ENCODE measurements at regions not wholly inside any gene's neighbourhood (a gene's known extent, or its start where the extent isn't known, plus 50 kb on each side); places are given as distances from the start of the nearest gene placed in this dataset.
"Not testable (repeated sequence)": the region's sequence is repeated elsewhere in the genome, so short reads cannot be mapped to it uniquely, and the experiment has no call there.

DNA sequence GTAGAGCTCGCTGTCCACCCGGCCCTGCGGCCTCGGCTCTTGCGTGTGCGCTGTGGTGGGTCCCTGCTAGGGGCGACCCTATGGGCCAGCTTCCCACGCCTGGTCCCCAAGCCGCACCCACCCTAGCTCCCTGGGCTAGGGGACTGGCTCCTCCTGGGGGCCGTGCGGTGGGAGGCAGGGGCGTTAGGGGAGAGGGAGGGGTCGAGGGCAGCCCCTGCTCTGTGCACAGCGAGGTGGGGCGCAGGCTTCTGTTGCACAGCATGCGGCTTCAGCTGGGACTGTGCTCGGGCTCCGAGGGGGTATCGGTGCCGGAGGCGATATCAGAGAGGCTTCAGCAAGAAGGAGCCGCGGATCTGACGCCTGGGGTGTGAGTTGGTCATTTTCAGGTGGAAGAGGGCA, 86.1 kb downstream of the ALG10 start:
- H3K4me1 ChIP-seq: no peaks in the 10 kb centered on the region
- intact Hi-C loops (cut with DNase I): no loop called here
- H3K9ac ChIP-seq (ENCODE audit: low read depth in 2 of 2, low read length in 2 of 2): no peak overlapping the region
- H3K4me3 ChIP-seq: no peak overlapping the region
- no peaks in the 10 kb centered on the region for H3K9me3 ChIP-seq
- H3K27ac ChIP-seq: no peak overlapping the region
- no peaks in the 10 kb centered on the region for H3K27me3 ChIP-seq
- no peaks in the 10 kb centered on the region for H3K36me3 ChIP-seq
- DNase-seq: no peak
- TF ChIP-seq, protein P1, sequence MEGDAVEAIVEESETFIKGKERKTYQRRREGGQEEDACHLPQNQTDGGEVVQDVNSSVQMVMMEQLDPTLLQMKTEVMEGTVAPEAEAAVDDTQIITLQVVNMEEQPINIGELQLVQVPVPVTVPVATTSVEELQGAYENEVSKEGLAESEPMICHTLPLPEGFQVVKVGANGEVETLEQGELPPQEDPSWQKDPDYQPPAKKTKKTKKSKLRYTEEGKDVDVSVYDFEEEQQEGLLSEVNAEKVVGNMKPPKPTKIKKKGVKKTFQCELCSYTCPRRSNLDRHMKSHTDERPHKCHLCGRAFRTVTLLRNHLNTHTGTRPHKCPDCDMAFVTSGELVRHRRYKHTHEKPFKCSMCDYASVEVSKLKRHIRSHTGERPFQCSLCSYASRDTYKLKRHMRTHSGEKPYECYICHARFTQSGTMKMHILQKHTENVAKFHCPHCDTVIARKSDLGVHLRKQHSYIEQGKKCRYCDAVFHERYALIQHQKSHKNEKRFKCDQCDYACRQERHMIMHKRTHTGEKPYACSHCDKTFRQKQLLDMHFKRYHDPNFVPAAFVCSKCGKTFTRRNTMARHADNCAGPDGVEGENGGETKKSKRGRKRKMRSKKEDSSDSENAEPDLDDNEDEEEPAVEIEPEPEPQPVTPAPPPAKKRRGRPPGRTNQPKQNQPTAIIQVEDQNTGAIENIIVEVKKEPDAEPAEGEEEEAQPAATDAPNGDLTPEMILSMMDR (IDR thresholded peaks at IDR 0.05): no peak

GRCh38 chr12:34108967-34109366, 86.7 kb downstream of the ALG10 start:
- Histone ChIP-seq H3K9me3 (no peaks in the 10 kb centered on the region), H3K27ac (no peak overlapping the region), H3K27me3 (no peaks in the 10 kb centered on the region), H3K36me3 (no peaks in the 10 kb centered on the region), H3K4me3 (no peak overlapping the region), H3K9ac (ENCODE audit: low read depth in 2 of 2, low read length in 2 of 2) (no peak overlapping the region), H3K4me1 (no peaks in the 10 kb centered on the region)
- TF ChIP-seq, protein P1 (IDR thresholded peaks at IDR 0.05): no peak
- no peak for DNase-seq
- intact Hi-C loops (cut with DNase I): no loop called here

DNA sequence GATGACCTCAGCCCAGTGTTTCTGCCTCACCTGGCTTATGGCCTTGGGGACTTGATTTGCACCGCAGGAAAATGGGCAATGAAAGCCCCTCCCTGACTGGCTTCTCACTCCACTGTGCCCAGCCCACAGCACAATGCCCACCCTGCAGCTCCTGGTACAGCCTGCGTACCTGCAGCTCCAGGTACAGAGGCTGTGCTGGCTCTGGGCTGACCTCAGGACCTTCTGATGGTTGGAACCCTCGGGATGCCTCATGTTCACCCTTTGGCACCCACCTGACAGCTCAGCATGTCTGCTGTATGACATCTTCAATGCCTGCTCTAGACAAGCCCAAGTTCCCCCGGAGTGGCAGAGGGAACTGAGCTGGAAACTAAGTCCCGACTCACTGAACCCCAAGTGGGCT, 87.1 kb downstream of the ALG10 start:
- no peak overlapping the region for H3K9ac ChIP-seq (ENCODE audit: low read depth in 2 of 2, low read length in 2 of 2)
- DNase-seq: no peak

GRCh38 chr12:34109909-34110531, 87.7 kb downstream of the ALG10 start:
- H3K4me1 ChIP-seq; H3K36me3 ChIP-seq; H3K9me3 ChIP-seq; H3K9ac ChIP-seq (ENCODE audit: low read depth in 2 of 2, low read length in 2 of 2); H3K27ac ChIP-seq; intact Hi-C loops (cut with DNase I); H3K4me3 ChIP-seq; H3K27me3 ChIP-seq; DNase-seq: not testable (repeated sequence)

More for the DNA sequence above, 87.1 kb downstream of the ALG10 start:
- TF ChIP-seq, protein P1 (IDR thresholded peaks at IDR 0.05): no peak
- H3K36me3 ChIP-seq: no peaks in the 10 kb centered on the region
- intact Hi-C loops (cut with DNase I): no loop called here
- H3K27ac ChIP-seq: no peak overlapping the region
- no peak overlapping the region for H3K4me3 ChIP-seq
- no peaks in the 10 kb centered on the region for H3K4me1 ChIP-seq
- H3K9me3 ChIP-seq: no peaks in the 10 kb centered on the region
- no peaks in the 10 kb centered on the region for H3K27me3 ChIP-seq

DNA sequence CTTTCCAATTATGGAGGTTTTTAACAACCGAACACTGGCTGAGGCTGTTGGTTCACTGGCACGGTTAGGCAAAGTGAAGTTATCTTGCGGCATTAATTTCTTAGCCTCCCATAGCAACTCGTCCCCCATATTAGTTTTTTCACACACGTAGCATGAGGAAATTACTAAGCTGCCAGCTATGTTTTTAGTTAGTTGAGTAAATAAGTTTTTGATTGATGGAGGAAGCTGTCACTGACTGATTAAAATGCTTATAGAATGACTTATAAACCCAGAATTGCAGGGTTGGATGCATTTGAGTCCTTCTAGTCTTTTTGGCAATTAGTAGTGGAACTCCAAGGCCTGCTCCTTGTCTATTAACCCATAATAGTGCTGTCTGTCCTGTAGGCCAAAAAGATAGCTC, 97.1 kb downstream of the ALG10 start:
- Histone ChIP-seq H3K4me1 (no peaks in the 10 kb centered on the region), H3K9ac (ENCODE audit: low read depth in 2 of 2, low read length in 2 of 2) (no peak overlapping the region), H3K27me3 (no peaks in the 10 kb centered on the region), H3K9me3 (no peaks in the 10 kb centered on the region), H3K4me3 (no peak overlapping the region), H3K27ac (no peak overlapping the region), H3K36me3 (no peaks in the 10 kb centered on the region)
- intact Hi-C loops (cut with DNase I): no loop called here
- TF ChIP-seq, protein P1 (IDR thresholded peaks at IDR 0.05): no peak
- no peak for DNase-seq

DNA sequence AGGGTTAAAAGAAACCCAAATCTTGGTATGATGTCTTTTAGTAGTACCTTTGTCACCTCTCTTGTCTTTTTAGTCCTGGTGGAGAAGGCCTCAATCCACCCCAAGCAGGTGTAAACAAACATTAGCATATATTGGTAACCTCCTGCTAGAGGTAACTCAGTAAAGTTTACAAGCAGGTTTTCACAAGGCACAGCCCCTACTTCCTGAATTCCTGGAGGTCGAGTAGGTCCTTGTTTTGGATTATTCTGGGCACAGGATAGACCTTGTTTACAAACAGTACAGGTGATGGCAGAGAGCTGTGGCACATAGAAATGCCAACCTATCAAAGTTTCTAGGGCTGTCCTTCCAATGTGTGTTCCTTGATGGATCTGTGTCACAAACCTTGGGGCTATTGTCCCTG, 99.1 kb downstream of the ALG10 start:
- Histone ChIP-seq H3K4me3 (no peak overlapping the region), H3K36me3 (no peaks in the 10 kb centered on the region), H3K9me3 (no peaks in the 10 kb centered on the region), H3K9ac (ENCODE audit: low read depth in 2 of 2, low read length in 2 of 2) (no peak overlapping the region), H3K27me3 (no peaks in the 10 kb centered on the region), H3K27ac (no peak overlapping the region), H3K4me1 (no peaks in the 10 kb centered on the region)
- TF ChIP-seq, protein P1 (IDR thresholded peaks at IDR 0.05): no peak
- intact Hi-C loops (cut with DNase I): loop anchor here (5.0 kb wide), 1 partner anchor 96 kb away; no protein-coding TSS in a partner anchor
- DNase-seq: no peak
